HCT116 (cell line): ENCODE measurements at regions not wholly inside any gene's neighbourhood (a gene's known extent, or its start where the extent isn't known, plus 50 kb on each side); places are given as distances from the start of the nearest gene placed in this dataset.

Source experiments
- ATAC-seq: fragments of 200-7000 bp; cut with Tn5 transposase; 2 replicates; pipeline ENCODE4 v1.9.1; 2020; ENCODE audit warnings: mild to moderate bottlenecking, moderate library complexity
- BruUV-seq: library from RNA; stranded (reverse); fragments of 400-500 nt; replicated peaks from 2 replicates; lab custom pipeline; 2021; lab: Mats Ljungman, UMichigan
- CTCF ChIA-PET: fragments of 300-600 bp; sonication (Branson Sonifier 250); formaldehyde crosslinking; loops from one replicate; lab custom pipeline; 2021; ENCODE audit warnings: antibody characterized with exemption; lab: Charles Lee
- POLR2A ChIA-PET: fragments of 300-600, 350-600 bp; sonication (Branson Sonifier 250); formaldehyde crosslinking; loops from one replicate; lab custom pipeline; 2021; ENCODE audit warnings: antibody characterized with exemption; lab: Charles Lee
- RAD21 ChIA-PET, 2 experiments: fragments of 300-600 bp; sonication (Branson Sonifier 250); formaldehyde crosslinking; loops; one replicate each; lab custom pipeline; 2023; ENCODE audit warnings: low total read pairs in 2 of 2; ENCODE audit not compliant: uncharacterized antibody in 2 of 2, unreplicated experiment in 2 of 2, low non-redundant PET in 1 of 2; lab: Charles Lee
- DNase-seq: peaks from one replicate; pipeline ENCODE4 v3.0.0-alpha.2; 2010; ENCODE audit warnings: low read depth, low spot score
- H2AFZ ChIP-seq: fragments of 200-600 bp; shearing (Covaris generic), sonication (generic); 2 replicates; pipeline ENCODE4 v1.6.1; 2017; ENCODE audit warnings: low read depth, mixed run types, mixed read lengths, antibody characterized with exemption, low read length; ENCODE audit not compliant: poor library complexity, severe bottlenecking
- H3K27ac ChIP-seq: 2 replicates; pipeline ENCODE4 v1.5.1; 2012; ENCODE audit warnings: low read depth, low read length
- H3K27me3 ChIP-seq: fragments of 200-600 bp; sonication (generic); 2 replicates; pipeline ENCODE4 v1.6.1; 2016; ENCODE audit warnings: mixed run types, low read length, mixed read lengths; ENCODE audit not compliant: insufficient read depth
- H3K36me3 ChIP-seq, 2 experiments: fragments of 200-500 bp in 1 of 2; fragments of 200-600 bp in 1 of 2; sonication (Bioruptor generic) in 1 of 2; sonication (generic) in 1 of 2; 2 replicates each; pipeline versions ENCODE4 v1.5.1 to v1.6.1; 2014 to 2016; ENCODE audit warnings: low read length in 2 of 2, inconsistent platforms in 1 of 2, mixed read lengths in 1 of 2, mixed run types in 1 of 2; ENCODE audit not compliant: insufficient read depth in 2 of 2, control insufficient read depth in 1 of 2
- H3K4me1 ChIP-seq, 2 experiments: fragments of 200-600 bp in 1 of 2; sonication (generic) in 1 of 2; 2 replicates each; pipeline versions ENCODE4 v1.5.1 to v1.6.1; 2012 to 2017; ENCODE audit warnings: low read length in 2 of 2, inconsistent platforms in 1 of 2, mild to moderate bottlenecking in 1 of 2, mixed read lengths in 1 of 2, mixed run types in 1 of 2, moderate library complexity in 1 of 2; ENCODE audit not compliant: insufficient read depth in 2 of 2, control insufficient read depth in 1 of 2
- H3K4me2 ChIP-seq: fragments of 200-600 bp; sonication (generic); 2 replicates; pipeline ENCODE4 v1.6.1; 2017; ENCODE audit warnings: mixed run types, low read length, mixed read lengths
- H3K4me3 ChIP-seq, 2 experiments: fragments of 200-600 bp in 1 of 2; sonication (generic) in 1 of 2; replicated peaks in 1 of 2; 2 replicates each; pipeline ENCODE4 v1.5.1; 2011 to 2016; ENCODE audit warnings: low read length in 2 of 2, control low read depth in 1 of 2, low read depth in 1 of 2, mild to moderate bottlenecking in 1 of 2, mixed read lengths in 1 of 2, mixed run types in 1 of 2
- H3K79me2 ChIP-seq: fragments of 200-600 bp; sonication (generic); 2 replicates; pipeline ENCODE4 v1.6.1; 2017; ENCODE audit warnings: mild to moderate bottlenecking, mixed run types, low read length, moderate library complexity, mixed read lengths; ENCODE audit not compliant: insufficient read depth
- H3K9ac ChIP-seq: fragments of 200-600 bp; sonication (generic); 2 replicates; pipeline ENCODE4 v1.6.1; 2016; ENCODE audit warnings: low read length, mixed read lengths
- H3K9me2 ChIP-seq: fragments of 200-600 bp; sonication (generic), shearing (Covaris generic); 2 replicates; pipeline ENCODE4 v1.6.1; 2017; ENCODE audit warnings: mixed run types, mild to moderate bottlenecking, moderate library complexity; ENCODE audit not compliant: insufficient read depth
- H3K9me3 ChIP-seq, 2 experiments: fragments of 200-500 bp in 1 of 2; fragments of 200-600 bp in 1 of 2; sonication (Bioruptor generic) in 1 of 2; sonication (generic) in 1 of 2; 2 replicates each; pipeline ENCODE4 v1.6.1; 2014 to 2017; ENCODE audit warnings: low read length in 2 of 2, mixed read lengths in 2 of 2, inconsistent platforms in 1 of 2, low read depth in 1 of 2, mild to moderate bottlenecking in 1 of 2, mixed run types in 1 of 2, moderate library complexity in 1 of 2; ENCODE audit not compliant: control insufficient read depth in 1 of 2, insufficient read depth in 1 of 2
- H4K20me1 ChIP-seq: fragments of 200-600 bp; sonication (generic), shearing (Covaris generic); 2 replicates; pipeline ENCODE4 v1.6.1; 2017; ENCODE audit warnings: mixed run types, mild to moderate bottlenecking, moderate library complexity; ENCODE audit not compliant: insufficient read depth
- ATF3 ChIP-seq: IDR thresholded peaks from 2 replicates; pipeline ENCODE4 v1.6.1; 2012
- CEBPB ChIP-seq: IDR thresholded peaks from 2 replicates; pipeline ENCODE4 v1.6.1; 2012; ENCODE audit warnings: low read depth
- CTCF ChIP-seq, 3 experiments: fragments of 200-600 bp in 1 of 3; sonication (generic) in 1 of 3; IDR thresholded peaks in 2 of 3; conservative IDR thresholded peaks in 1 of 3; 2 replicates each; pipeline ENCODE4 v1.5.1; 2012 to 2017; ENCODE audit warnings: low read depth in 2 of 3, low read length in 2 of 3, antibody characterized with exemption in 1 of 3, borderline replicate concordance in 1 of 3, control low read depth in 1 of 3, mild to moderate bottlenecking in 1 of 3, mixed read lengths in 1 of 3, mixed run types in 1 of 3, moderate library complexity in 1 of 3; ENCODE audit not compliant: insufficient read depth in 1 of 3
- ELF1 ChIP-seq: IDR thresholded peaks from 2 replicates; pipeline ENCODE4 v1.6.1; 2012; ENCODE audit warnings: low read depth, borderline replicate concordance
- EZH2 ChIP-seq: fragments of 200-600 bp; sonication (generic); IDR thresholded peaks from 2 replicates; pipeline ENCODE4 v1.6.1; 2017; ENCODE audit warnings: antibody characterized with exemption, mixed run types
- FOSL1 ChIP-seq: IDR thresholded peaks from 2 replicates; pipeline ENCODE4 v1.6.1; 2012; ENCODE audit warnings: low read depth
- MAX ChIP-seq: IDR thresholded peaks from 2 replicates; pipeline ENCODE4 v1.6.1; 2012
- POLR2AphosphoS5 ChIP-seq: IDR thresholded peaks from 2 replicates; pipeline ENCODE4 v1.6.1; 2011; ENCODE audit warnings: mild to moderate bottlenecking, low read depth, low read length, moderate library complexity
- SP1 ChIP-seq: IDR thresholded peaks from 2 replicates; pipeline ENCODE4 v1.6.1; 2012; ENCODE audit warnings: low read depth
- TCF7L2 ChIP-seq: IDR thresholded peaks from 2 replicates; pipeline ENCODE4 v1.7.0; 2011; ENCODE audit warnings: borderline replicate concordance, inconsistent platforms; ENCODE audit not compliant: insufficient read depth, insufficient read length; ENCODE audit errors: extremely low read depth
- YY1 ChIP-seq: IDR thresholded peaks from 2 replicates; pipeline ENCODE4 v1.6.1; 2011; ENCODE audit warnings: low read length, low read depth, moderate library complexity, mild to moderate bottlenecking; ENCODE audit not compliant: insufficient replicate concordance; ENCODE audit errors: extremely low read depth
- ZNF274 ChIP-seq: fragments of 200-500 bp; sonication (Bioruptor generic); IDR thresholded peaks from 2 replicates; pipeline ENCODE4 v1.6.1; 2014; ENCODE audit warnings: mild to moderate bottlenecking, low read depth, low read length, inconsistent platforms
- intact Hi-C: fragments of 100-400 bp; cut with micrococcal nuclease; formaldehyde crosslinking; loops from 2 replicates; pipeline ENCODE4 v1.10.0; 2022

DNA sequence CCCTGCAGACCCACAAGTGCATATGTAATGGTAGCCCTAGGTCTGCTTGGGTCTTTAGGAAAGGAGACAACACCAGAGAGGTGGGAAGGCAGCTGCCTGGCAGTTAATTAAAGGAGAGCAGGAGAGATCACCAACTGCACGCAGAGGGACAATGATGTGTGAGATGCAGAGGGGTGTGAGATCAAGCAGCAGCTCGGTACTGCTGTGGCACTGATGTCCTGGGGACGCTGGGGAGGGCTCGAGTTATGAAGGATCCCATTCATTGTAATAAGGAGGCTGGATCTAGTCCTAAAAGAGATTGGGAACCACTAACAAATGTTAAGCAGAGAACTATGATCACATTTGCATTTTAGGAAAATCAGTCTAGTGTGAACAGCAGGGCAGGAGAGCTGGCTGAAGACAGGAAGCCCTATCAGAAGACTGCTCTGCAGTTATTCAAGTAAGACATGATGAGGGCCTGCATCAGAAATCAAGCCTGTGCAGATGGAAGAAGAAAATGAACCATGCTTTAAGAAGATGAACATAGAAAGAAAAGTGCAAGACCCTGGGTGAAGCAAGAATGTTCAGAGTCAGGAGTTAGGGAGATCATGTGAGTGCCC is 80.4 kb downstream of the DLEU7 start (continued):
- TF ChIP-seq CTCF (IDR thresholded peaks at IDR 0.05 in 2 of 3, conservative IDR thresholded peaks at IDR 0.05 in 1 of 3; ENCODE audit: borderline replicate concordance in 1 of 3, insufficient read depth in 1 of 3, low read depth in 2 of 3, low read length in 2 of 3), result no peak

GRCh38 chr13:50766013-50766412 is 77.5 kb downstream of the DLEU7 start:
- H2AFZ ChIP-seq, result no peak overlapping the region
- no peak for DNase-seq
- ChIA-PET RAD21 (no interaction called here), POLR2A (no interaction called here), CTCF (no interaction called here)
- H3K4me3 ChIP-seq, result no peak overlapping the region
- no peak for TF ChIP-seq ZNF274
- TF ChIP-seq YY1, result no peak
- TF ChIP-seq TCF7L2, result no peak
- TF ChIP-seq EZH2, result no peak
- no peak for TF ChIP-seq SP1
- TF ChIP-seq MAX, result no peak
- no peak for TF ChIP-seq POLR2AphosphoS5
- no peak for TF ChIP-seq ELF1
- TF ChIP-seq ATF3, result no peak
- TF ChIP-seq FOSL1, result no peak
- no peak for TF ChIP-seq CEBPB
- no peaks in the 10 kb centered on the region for H3K9me3 ChIP-seq
- no TSS peak for BruUV-seq
- no peaks in the 10 kb centered on the region for H3K9me2 ChIP-seq
- no peaks in the 10 kb centered on the region for H3K36me3 ChIP-seq
- H3K9ac ChIP-seq, result no peak overlapping the region
- intact Hi-C loops, result no loop called here
- no peaks in the 10 kb centered on the region for H3K27me3 ChIP-seq
- no peak for ATAC-seq
- no peaks in the 10 kb centered on the region for H4K20me1 ChIP-seq
- no peaks in the 10 kb centered on the region for H3K4me1 ChIP-seq
- H3K4me2 ChIP-seq, result no peak overlapping the region
- no peak overlapping the region for H3K27ac ChIP-seq
- no peaks in the 10 kb centered on the region for H3K79me2 ChIP-seq
